Trophoblast cell (in vitro differentiated cells and primary cell): ENCODE measurements at regions not wholly inside any gene's neighbourhood (a gene's known extent, or its start where the extent isn't known, plus 50 kb on each side); places are given as distances from the start of the nearest gene placed in this dataset.
A peak's percentile ranks its signal among the peaks of the same experiment; 100 is the strongest.

Experiments
- DNase-seq, 2 donors: peaks; one replicate each; pipeline ENCODE4 v3.0.0-alpha.2; 2016
- H2AFZ ChIP-seq: 2 replicates; pipeline ENCODE4 v1.6.1; 2013; ENCODE audit warnings: low read length, moderate library complexity, mild to moderate bottlenecking; ENCODE audit not compliant: insufficient read depth, poor library complexity
- H2AK5ac ChIP-seq: 2 replicates; pipeline ENCODE4 v1.6.1; 2013; ENCODE audit warnings: mild to moderate bottlenecking, low read length
- H2BK120ac ChIP-seq: 2 replicates; pipeline ENCODE4 v1.6.1; 2013; ENCODE audit warnings: low read length, mild to moderate bottlenecking, moderate library complexity; ENCODE audit not compliant: insufficient read depth, poor library complexity
- H2BK12ac ChIP-seq: 2 replicates; pipeline ENCODE4 v1.6.1; 2013; ENCODE audit warnings: mild to moderate bottlenecking, low read length, moderate library complexity
- H2BK5ac ChIP-seq: 2 replicates; pipeline ENCODE4 v1.6.1; 2013; ENCODE audit warnings: low read length, low read depth, moderate library complexity, mild to moderate bottlenecking; ENCODE audit not compliant: poor library complexity
- H3K14ac ChIP-seq: 2 replicates; pipeline ENCODE4 v1.6.1; 2013; ENCODE audit warnings: mild to moderate bottlenecking, low read length
- H3K18ac ChIP-seq: 2 replicates; pipeline ENCODE4 v1.6.1; 2013; ENCODE audit warnings: mild to moderate bottlenecking, low read length
- H3K23ac ChIP-seq: 2 replicates; pipeline ENCODE4 v1.6.1; 2013; ENCODE audit warnings: low read length
- H3K27ac ChIP-seq: 2 replicates; pipeline ENCODE4 v1.5.1; 2013; ENCODE audit warnings: low read depth, mild to moderate bottlenecking, inconsistent platforms, low read length, moderate library complexity
- H3K27me3 ChIP-seq: 2 replicates; pipeline ENCODE4 v1.6.1; 2013; ENCODE audit warnings: inconsistent platforms, mild to moderate bottlenecking, low read length, moderate library complexity; ENCODE audit not compliant: insufficient read depth
- H3K36me3 ChIP-seq, 2 experiments: 1 replicate in 1 of 2; 2 replicates in 1 of 2; pipeline ENCODE4 v1.6.1; 2013; ENCODE audit warnings: low read length in 2 of 2, mild to moderate bottlenecking in 2 of 2, moderate library complexity in 1 of 2; ENCODE audit not compliant: insufficient read depth in 2 of 2, control insufficient read depth in 1 of 2
- H3K4ac ChIP-seq: 2 replicates; pipeline ENCODE4 v1.6.1; 2013; ENCODE audit warnings: low read depth, mild to moderate bottlenecking, low read length, moderate library complexity
- H3K4me1 ChIP-seq, 2 experiments: 1 replicate in 1 of 2; 2 replicates in 1 of 2; pipeline ENCODE4 v1.6.1; 2013; ENCODE audit warnings: low read length in 2 of 2, mild to moderate bottlenecking in 2 of 2, moderate library complexity in 1 of 2; ENCODE audit not compliant: insufficient read depth in 2 of 2, control insufficient read depth in 1 of 2
- H3K4me2 ChIP-seq: 2 replicates; pipeline ENCODE4 v1.6.1; 2013; ENCODE audit warnings: inconsistent platforms, mild to moderate bottlenecking, low read length, moderate library complexity
- H3K4me3 ChIP-seq: 2 replicates; pipeline ENCODE4 v1.5.1; 2013; ENCODE audit warnings: mild to moderate bottlenecking, low read depth, low read length, inconsistent platforms
- H3K79me1 ChIP-seq: one replicate; pipeline ENCODE4 v1.6.1; 2013; ENCODE audit warnings: low read length
- H3K79me2 ChIP-seq: 2 replicates; pipeline ENCODE4 v1.6.1; 2013; ENCODE audit warnings: low read length, mild to moderate bottlenecking; ENCODE audit not compliant: control insufficient read depth, insufficient read depth, poor library complexity
- H3K9ac ChIP-seq: 2 replicates; pipeline ENCODE4 v1.6.1; 2013; ENCODE audit warnings: mild to moderate bottlenecking, low read length
- H3K9me3 ChIP-seq: 2 replicates; pipeline ENCODE4 v1.6.1; 2013; ENCODE audit warnings: low read depth, mild to moderate bottlenecking, control low read depth, inconsistent platforms, low read length; ENCODE audit not compliant: insufficient read depth
- H4K12ac ChIP-seq: 2 replicates; pipeline ENCODE4 v1.6.1; 2013; ENCODE audit warnings: low read depth, mild to moderate bottlenecking, low read length, moderate library complexity
- H4K8ac ChIP-seq: 2 replicates; pipeline ENCODE4 v1.6.1; 2013; ENCODE audit warnings: low read depth, mild to moderate bottlenecking, low read length, moderate library complexity
- H4K91ac ChIP-seq: one replicate; pipeline ENCODE4 v1.6.1; 2013; ENCODE audit warnings: low read depth, mild to moderate bottlenecking, low read length, moderate library complexity
- WGBS: extraction: QIAGEN DNeasy Blood & Tissue Kit; methylation state at CpG from one replicate; pipeline ENCODE4 v1.1.7; 2013; ENCODE audit warnings: missing lambda C conversion rate; ENCODE audit not compliant: insufficient read length, insufficient coverage; ENCODE audit errors: extremely low coverage; 5-methylcytosine and 5-hydroxymethylcytosine counted together

DNA sequence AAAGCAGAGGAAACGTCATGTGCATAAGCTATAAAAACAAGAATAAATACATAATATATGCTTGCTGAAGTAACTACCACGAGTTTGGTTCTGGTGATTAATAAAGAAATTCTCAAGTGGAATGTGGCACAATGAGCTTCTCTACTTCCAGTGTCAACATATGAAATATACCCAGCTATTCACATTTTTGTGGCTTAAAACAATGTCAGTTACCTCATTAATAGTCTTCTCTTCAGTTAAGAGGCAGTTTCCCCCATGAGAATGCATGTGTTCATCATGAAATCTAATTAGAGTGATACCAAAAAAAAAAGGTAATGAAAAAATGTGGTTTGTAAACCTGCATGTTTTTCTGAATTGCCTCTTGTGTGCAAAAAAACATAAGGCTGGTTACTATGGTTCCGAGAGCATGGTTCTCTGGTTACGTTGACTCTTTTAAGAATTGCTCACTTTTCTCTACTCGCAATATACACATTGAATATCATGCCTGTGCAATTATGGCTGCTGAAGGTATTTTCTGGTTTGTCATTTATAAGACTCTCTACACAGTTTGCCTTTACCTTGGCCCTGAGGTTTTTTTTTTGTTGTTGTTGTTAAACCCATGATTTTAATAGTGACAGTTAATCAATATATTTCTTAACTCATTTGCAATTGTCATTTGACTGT, 108.2 kb downstream of the PCDH7 start:
- no peak overlapping the region for H3K18ac ChIP-seq
- no peak overlapping the region for H2AFZ ChIP-seq
- H3K23ac ChIP-seq, result no peak overlapping the region
- no peak overlapping the region for H4K12ac ChIP-seq
- no peak overlapping the region for H3K4me3 ChIP-seq
- no peaks in the 10 kb centered on the region for H3K79me1 ChIP-seq
- no peak overlapping the region for H4K8ac ChIP-seq
- no peaks in the 10 kb centered on the region for H3K27me3 ChIP-seq
- H3K4me2 ChIP-seq, result no peak overlapping the region
- H2AK5ac ChIP-seq, result no peak overlapping the region
- no peak overlapping the region for H3K4ac ChIP-seq
- no peak overlapping the region for H2BK120ac ChIP-seq
- no peaks in the 10 kb centered on the region for H3K36me3 ChIP-seq
- no peak overlapping the region for H2BK5ac ChIP-seq
- no peaks in the 10 kb centered on the region for H3K4me1 ChIP-seq
- no peak overlapping the region for H3K27ac ChIP-seq
- no peak overlapping the region for H2BK12ac ChIP-seq
- no peak overlapping the region for H3K9ac ChIP-seq
- H3K9me3 ChIP-seq, result no peaks in the 10 kb centered on the region
- no peaks in the 10 kb centered on the region for H3K79me2 ChIP-seq
- H3K14ac ChIP-seq, result no peak overlapping the region
- H4K91ac ChIP-seq, result no peak overlapping the region
- DNase-seq, result no peak
- no CpG with 5 or more reads among the region's 5 CpGs for WGBS

- Histone ChIP-seq H2BK5ac (no peak overlapping the region), H2AFZ (no peak overlapping the region), H2BK12ac (no peak overlapping the region), H3K14ac (no peak overlapping the region), H3K9ac (no peak overlapping the region), H2AK5ac (no peak overlapping the region), H3K4ac (no peak overlapping the region), H4K91ac (no peak overlapping the region), H3K36me3 (no peaks in the 10 kb centered on the region), H3K23ac (no peak overlapping the region), H3K4me1 (peaks cover 0 to 2% of the 10 kb centered on the region in 2 experiments), H3K4me3 (no peak overlapping the region), H3K18ac (no peak overlapping the region), H3K79me2 (no peaks in the 10 kb centered on the region), H3K4me2 (no peak overlapping the region), H3K27ac (no peak overlapping the region), H4K8ac (no peak overlapping the region), H4K12ac (no peak overlapping the region), H2BK120ac (no peak overlapping the region), H3K79me1 (no peaks in the 10 kb centered on the region), H3K27me3 (no peaks in the 10 kb centered on the region), H3K9me3 (no peaks in the 10 kb centered on the region)
- WGBS, result no CpG with 5 or more reads among the region's 2 CpGs
- DNase-seq, result no peak
These were observed 112.5 kb downstream of the PCDH7 start for GRCh38 chr4:30832639-30833038.

DNA sequence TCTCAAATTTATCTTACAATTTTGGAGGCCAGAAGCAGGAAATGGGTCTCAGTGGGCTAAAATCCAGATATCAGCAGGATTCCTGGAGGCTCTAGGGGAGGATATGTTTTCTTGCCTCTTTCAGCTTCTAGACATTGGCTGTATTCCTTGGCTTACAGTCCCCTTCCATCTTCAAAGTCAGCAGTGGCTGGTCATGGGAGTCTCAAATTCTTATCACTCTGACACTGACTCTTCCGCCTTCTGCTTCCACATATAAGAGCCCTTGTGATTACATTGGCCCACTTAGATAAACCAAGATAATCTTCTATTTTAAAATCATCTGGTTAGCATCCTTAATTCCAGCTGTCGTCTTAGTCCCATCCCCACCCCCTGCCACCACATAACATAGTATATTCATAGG, 113.0 kb downstream of the PCDH7 start:
- H3K9me3 ChIP-seq, result no peaks in the 10 kb centered on the region
- WGBS, result no CpG with 5 or more reads among the region's 2 CpGs
- no peak overlapping the region for H3K23ac ChIP-seq
- no peak overlapping the region for H2BK120ac ChIP-seq
- H3K4me1 ChIP-seq, result peaks cover 2% of the 10 kb centered on the region in 2 experiments
- no peak overlapping the region for H3K27ac ChIP-seq
- H3K27me3 ChIP-seq, result no peaks in the 10 kb centered on the region
- no peaks in the 10 kb centered on the region for H3K79me2 ChIP-seq
- H3K14ac ChIP-seq, result no peak overlapping the region
- no peak overlapping the region for H2BK5ac ChIP-seq
- H2AFZ ChIP-seq, result no peak overlapping the region
- no peak overlapping the region for H3K4ac ChIP-seq
- H3K4me2 ChIP-seq, result no peak overlapping the region
- no peak overlapping the region for H3K18ac ChIP-seq
- no peak for DNase-seq
- H3K4me3 ChIP-seq, result no peak overlapping the region
- H3K79me1 ChIP-seq, result no peaks in the 10 kb centered on the region
- H4K8ac ChIP-seq, result no peak overlapping the region
- H4K12ac ChIP-seq, result no peak overlapping the region
- no peak overlapping the region for H4K91ac ChIP-seq
- no peak overlapping the region for H2BK12ac ChIP-seq
- H2AK5ac ChIP-seq, result no peak overlapping the region
- H3K9ac ChIP-seq, result no peak overlapping the region
- H3K36me3 ChIP-seq, result no peaks in the 10 kb centered on the region

GRCh38 chr4:30835044-30835443, 114.9 kb downstream of the PCDH7 start:
- no peaks in the 10 kb centered on the region for H3K79me2 ChIP-seq
- no peaks in the 10 kb centered on the region for H3K79me1 ChIP-seq
- H3K18ac ChIP-seq, result no peak overlapping the region
- H3K9ac ChIP-seq, result no peak overlapping the region
- H3K27me3 ChIP-seq, result no peaks in the 10 kb centered on the region
- no peak overlapping the region for H3K4me3 ChIP-seq
- H3K4me2 ChIP-seq, result no peak overlapping the region
- peak overlapping the region; percentile 67 for H2BK12ac ChIP-seq
- H3K27ac ChIP-seq, result no peak overlapping the region
- H3K4ac ChIP-seq, result peak overlapping the region; percentile 73
- peak overlapping the region; percentile 74 for H3K14ac ChIP-seq
- no peak overlapping the region for H4K12ac ChIP-seq
- H2AK5ac ChIP-seq, result no peak overlapping the region
- no peak for DNase-seq
- peak overlapping the region; percentile 71 for H2BK120ac ChIP-seq
- no peak overlapping the region for H3K23ac ChIP-seq
- H3K9me3 ChIP-seq, result no peaks in the 10 kb centered on the region
- H3K4me1 ChIP-seq, result peaks cover 2 to 3% of the 10 kb centered on the region in 2 experiments
- WGBS, result no CpG with 5 or more reads among the region's 11 CpGs
- H2BK5ac ChIP-seq, result no peak overlapping the region
- no peak overlapping the region for H4K8ac ChIP-seq
- H3K36me3 ChIP-seq, result no peaks in the 10 kb centered on the region
- H4K91ac ChIP-seq, result peak overlapping the region; percentile 86
- H2AFZ ChIP-seq, result no peak overlapping the region
